Right cardiac atrium (tissue), 5 donors: ENCODE measurements at regions not wholly inside any gene's neighbourhood (a gene's known extent, or its start where the extent isn't known, plus 50 kb on each side); places are given as distances from the start of the nearest gene placed in this dataset.

ENCODE experiments used
- ATAC-seq, 2 donors: fragments of 200-7000 bp; cut with Tn5 transposase; one replicate each; pipeline versions ENCODE4 v1.8.0 to v1.9.1; 2020; ENCODE audit warnings: moderate library complexity in 2 of 2, mild to moderate bottlenecking in 1 of 2
- DNase-seq, 3 donors: peaks; one replicate each; pipeline ENCODE4 v3.0.0-alpha.2; 2020
- H3K27ac ChIP-seq: one replicate; pipeline ENCODE4 v1.5.1; 2013; ENCODE audit warnings: mild to moderate bottlenecking, low read length, control low read depth, moderate library complexity
- H3K27me3 ChIP-seq: one replicate; pipeline ENCODE4 v1.6.1; 2013; ENCODE audit not compliant: control insufficient read depth, insufficient read depth
- H3K4me1 ChIP-seq: one replicate; pipeline ENCODE4 v1.6.1; 2013; ENCODE audit warnings: low read length; ENCODE audit not compliant: control insufficient read depth, insufficient read depth
- H3K4me3 ChIP-seq: one replicate; pipeline ENCODE4 v1.5.1; 2013; ENCODE audit warnings: low read length, control low read depth
- H3K9me3 ChIP-seq: one replicate; pipeline ENCODE4 v1.6.1; 2013; ENCODE audit warnings: low read length; ENCODE audit not compliant: control insufficient read depth
- WGBS: extraction: QIAGEN DNeasy Blood & Tissue Kit; methylation state at CpG from one replicate; pipeline ENCODE4 v1.1.7; 2013; 5-methylcytosine and 5-hydroxymethylcytosine counted together
- intact Hi-C, 4 donors: fragments of 100-400 bp; cut with DNase I; formaldehyde crosslinking; loops; one replicate each; pipeline versions ENCODE4 v1.11.0 to v1.14.0; 2022 to 2023
- donor health status: healthy with polysubstance abuse.
- donor health status: DM: no; HTN: yes; CAD: no.
- donor health status: DM: no; HTN: no; CAD: no.
- donor health status: DM: no; HTN: yes; CAD: no; lungs with severe emphysema.
- donor health status: DM: yes; HTN: yes; CAD: no.

GRCh38 chr15:46595016-46595415 lies 960.2 kb downstream of the SQOR start:
- H3K4me3 ChIP-seq, result no peak overlapping the region
- ATAC-seq (no peak), DNase-seq (no peak)
- H3K27me3 ChIP-seq, result no peaks in the 10 kb centered on the region
- no peaks in the 10 kb centered on the region for H3K9me3 ChIP-seq
- 78% methylated on average over 3 of the region's 3 CpGs for WGBS
- H3K4me1 ChIP-seq, result no peaks in the 10 kb centered on the region
- intact Hi-C loops, result no loop called here
- H3K27ac ChIP-seq, result no peak overlapping the region

- DNase-seq (no peak), ATAC-seq (no peak)
- Histone ChIP-seq H3K4me1 (no peaks in the 10 kb centered on the region), H3K9me3 (no peaks in the 10 kb centered on the region), H3K27me3 (no peaks in the 10 kb centered on the region), H3K4me3 (no peak overlapping the region), H3K27ac (no peak overlapping the region)
- 41% methylated on average over 3 of the region's 3 CpGs for WGBS
- intact Hi-C loops, result no loop called here
These were observed 972.2 kb downstream of the SQOR start for GRCh38 chr15:46607077-46607476.

GRCh38 chr15:46616033-46616432 lies 981.2 kb downstream of the SQOR start:
- Histone ChIP-seq H3K4me1 (no peaks in the 10 kb centered on the region), H3K27ac (no peak overlapping the region), H3K9me3 (no peaks in the 10 kb centered on the region), H3K27me3 (no peaks in the 10 kb centered on the region), H3K4me3 (no peak overlapping the region)
- WGBS, result 87% methylated on average over 4 of the region's 4 CpGs
- DNase-seq (no peak), ATAC-seq (no peak)
- intact Hi-C loops, result no loop called here

GRCh38 chr15:46617507-46617906 lies 982.7 kb downstream of the SQOR start:
- Histone ChIP-seq H3K9me3 (no peaks in the 10 kb centered on the region), H3K27me3 (no peaks in the 10 kb centered on the region), H3K27ac (no peak overlapping the region), H3K4me3 (no peak overlapping the region), H3K4me1 (no peaks in the 10 kb centered on the region)
- DNase-seq (no peak), ATAC-seq (no peak)
- intact Hi-C loops, result no loop called here

- Histone ChIP-seq H3K27ac (no peak overlapping the region), H3K9me3 (no peaks in the 10 kb centered on the region), H3K27me3 (no peaks in the 10 kb centered on the region), H3K4me1 (no peaks in the 10 kb centered on the region), H3K4me3 (no peak overlapping the region)
- intact Hi-C loops, result no loop called here
- 88% methylated on average over 2 of the region's 2 CpGs for WGBS
- no peak for DNase-seq
- ATAC-seq, result no peak
These were observed 984.2 kb downstream of the SQOR start for GRCh38 chr15:46618984-46619383.

GRCh38 chr15:46620392-46621013 lies 985.7 kb downstream of the SQOR start:
- intact Hi-C loops, result no loop called here
- no peak overlapping the region for H3K27ac ChIP-seq
- no peaks in the 10 kb centered on the region for H3K27me3 ChIP-seq
- no peak overlapping the region for H3K4me3 ChIP-seq
- no peak for DNase-seq
- H3K4me1 ChIP-seq, result no peaks in the 10 kb centered on the region
- no peaks in the 10 kb centered on the region for H3K9me3 ChIP-seq
- ATAC-seq, result no peak

GRCh38 chr15:46622851-46623250 lies 988.0 kb downstream of the SQOR start:
- H3K27ac ChIP-seq, result no peak overlapping the region

GRCh38 chr15:46636206-46636605 lies 1001.4 kb downstream of the SQOR start:
- WGBS, result 63% methylated on average over 1 of the region's 1 CpG
- Histone ChIP-seq H3K4me1 (no peaks in the 10 kb centered on the region), H3K4me3 (no peak overlapping the region), H3K27me3 (no peaks in the 10 kb centered on the region), H3K27ac (no peak overlapping the region), H3K9me3 (no peaks in the 10 kb centered on the region)
- ATAC-seq, result no peak
- intact Hi-C loops, result no loop called here
- no peak for DNase-seq

More at GRCh38 chr15:46622851-46623250, 988.0 kb downstream of the SQOR start:
- intact Hi-C loops, result no loop called here
- Histone ChIP-seq H3K27me3 (no peaks in the 10 kb centered on the region), H3K9me3 (peaks cover 2% of the 10 kb centered on the region), H3K4me3 (no peak overlapping the region), H3K4me1 (no peaks in the 10 kb centered on the region)
- no peak for ATAC-seq
- WGBS, result 54% methylated on average over 2 of the region's 2 CpGs
- DNase-seq, result no peak

GRCh38 chr15:46644501-46645481 lies 1010.0 kb downstream of the SQOR start:
- no peaks in the 10 kb centered on the region for H3K27me3 ChIP-seq
- 75% methylated on average over 4 of the region's 4 CpGs for WGBS
- H3K27ac ChIP-seq, result no peak overlapping the region
- intact Hi-C loops, result no loop called here
- no peak overlapping the region for H3K4me3 ChIP-seq
- ATAC-seq, result no peak
- H3K4me1 ChIP-seq, result no peaks in the 10 kb centered on the region
- no peaks in the 10 kb centered on the region for H3K9me3 ChIP-seq
- no peak for DNase-seq

- 72% methylated on average over 1 of the region's 1 CpG for WGBS
- intact Hi-C loops, result no loop called here
These were observed 1011.7 kb downstream of the SQOR start for GRCh38 chr15:46646490-46646889.

GRCh38 chr15:46647046-46647445 lies 1012.2 kb downstream of the SQOR start:
- H3K4me1 ChIP-seq, result no peaks in the 10 kb centered on the region
- no peaks in the 10 kb centered on the region for H3K9me3 ChIP-seq
- no peak overlapping the region for H3K4me3 ChIP-seq
- intact Hi-C loops, result no loop called here
- DNase-seq, result no peak
- 37% methylated on average over 1 of the region's 1 CpG for WGBS
- ATAC-seq, result no peak
- H3K27me3 ChIP-seq, result no peaks in the 10 kb centered on the region
- H3K27ac ChIP-seq, result no peak overlapping the region

More at GRCh38 chr15:46646490-46646889, 1011.7 kb downstream of the SQOR start:
- Histone ChIP-seq H3K27me3 (no peaks in the 10 kb centered on the region), H3K27ac (no peak overlapping the region), H3K4me3 (no peak overlapping the region), H3K9me3 (no peaks in the 10 kb centered on the region), H3K4me1 (no peaks in the 10 kb centered on the region)
- DNase-seq (no peak), ATAC-seq (no peak)
